WTC11 (cell line): ENCODE measurements at regions not wholly inside any gene's neighbourhood (a gene's known extent, or its start where the extent isn't known, plus 50 kb on each side); places are given as distances from the start of the nearest gene placed in this dataset.

Experiments used
- ATAC-seq: fragments of 200-7000 bp; cut with Tn5 transposase; 2 replicates; pipeline ENCODE4 v1.10.0; 2021; ENCODE audit warnings: mild to moderate bottlenecking, moderate library complexity
- CTCF ChIA-PET: fragments of 300-600 bp; sonication (Branson Sonifier 250); formaldehyde crosslinking; loops from one replicate; lab custom pipeline; 2021; ENCODE audit warnings: antibody characterized with exemption; lab: Charles Lee
- POLR2A ChIA-PET: fragments of 350-600 bp; sonication (Branson Sonifier 250); formaldehyde crosslinking; loops from one replicate; lab custom pipeline; 2021; ENCODE audit warnings: antibody characterized with exemption; lab: Charles Lee
- DNase-seq: peaks from one replicate; pipeline ENCODE4 v3.0.0; 2021; ENCODE audit warnings: low spot score
- H3K27ac Mint-ChIP-seq: 2 replicates; pipeline ENCODE4 v1.8.0; 2021; ENCODE audit warnings: mixed read lengths
- H3K27me3 Mint-ChIP-seq: 2 replicates; pipeline ENCODE4 v1.8.0; 2021; ENCODE audit warnings: low read depth, mild to moderate bottlenecking, moderate library complexity, mixed read lengths
- H3K36me3 Mint-ChIP-seq: 2 replicates; pipeline ENCODE4 v1.8.0; 2021; ENCODE audit warnings: mixed read lengths
- H3K4me1 Mint-ChIP-seq: 2 replicates; pipeline ENCODE4 v1.8.0; 2022; ENCODE audit warnings: mixed read lengths
- H3K4me3 Mint-ChIP-seq: 2 replicates; pipeline ENCODE4 v1.8.0; 2021; ENCODE audit warnings: mild to moderate bottlenecking, moderate library complexity, mixed read lengths
- H3K9me3 Mint-ChIP-seq: 2 replicates; pipeline ENCODE4 v1.8.0; 2021; ENCODE audit warnings: mixed read lengths
- EMX1 ChIP-seq: fragments of 250-450 bp; sonication (Bioruptor Pico); IDR thresholded peaks from 2 replicates; pipeline ENCODE4 v1.8.0; 2021; ENCODE audit warnings: mild to moderate bottlenecking
- OVOL2 ChIP-seq: fragments of 250-450 bp; sonication (Bioruptor Pico); IDR thresholded peaks from 2 replicates; pipeline ENCODE4 v1.9.0; 2021; ENCODE audit warnings: mild to moderate bottlenecking, borderline replicate concordance
- ZSCAN18 ChIP-seq: fragments of 250-450 bp; sonication (Bioruptor Pico); IDR thresholded peaks from 2 replicates; pipeline ENCODE4 v2.1.2; 2022; ENCODE audit warnings: mild to moderate bottlenecking, moderate library complexity
- TF ChIP-seq, protein P1 (sequence below): sonication (generic); formaldehyde crosslinking; IDR thresholded peaks from 2 replicates; pipeline ENCODE4 v1.8.0; 2023; ENCODE audit warnings: mild to moderate bottlenecking, missing genetic modification reagents
- TF ChIP-seq, protein P2 (sequence below): sonication (generic); formaldehyde crosslinking; IDR thresholded peaks from 2 replicates; pipeline ENCODE4 v1.8.0; 2022; ENCODE audit warnings: mild to moderate bottlenecking, missing genetic modification reagents
- TF ChIP-seq, protein P3 (sequence below): sonication (generic); formaldehyde crosslinking; IDR thresholded peaks from 2 replicates; pipeline ENCODE4 v1.8.0; 2023; ENCODE audit warnings: missing genetic modification reagents, mild to moderate bottlenecking, borderline replicate concordance
- TF ChIP-seq, protein P4 (sequence below): sonication (generic); formaldehyde crosslinking; IDR thresholded peaks from 2 replicates; pipeline ENCODE4 v1.8.1; 2022; ENCODE audit warnings: low read depth, mild to moderate bottlenecking, moderate library complexity, missing genetic modification reagents, borderline replicate concordance

DNA sequence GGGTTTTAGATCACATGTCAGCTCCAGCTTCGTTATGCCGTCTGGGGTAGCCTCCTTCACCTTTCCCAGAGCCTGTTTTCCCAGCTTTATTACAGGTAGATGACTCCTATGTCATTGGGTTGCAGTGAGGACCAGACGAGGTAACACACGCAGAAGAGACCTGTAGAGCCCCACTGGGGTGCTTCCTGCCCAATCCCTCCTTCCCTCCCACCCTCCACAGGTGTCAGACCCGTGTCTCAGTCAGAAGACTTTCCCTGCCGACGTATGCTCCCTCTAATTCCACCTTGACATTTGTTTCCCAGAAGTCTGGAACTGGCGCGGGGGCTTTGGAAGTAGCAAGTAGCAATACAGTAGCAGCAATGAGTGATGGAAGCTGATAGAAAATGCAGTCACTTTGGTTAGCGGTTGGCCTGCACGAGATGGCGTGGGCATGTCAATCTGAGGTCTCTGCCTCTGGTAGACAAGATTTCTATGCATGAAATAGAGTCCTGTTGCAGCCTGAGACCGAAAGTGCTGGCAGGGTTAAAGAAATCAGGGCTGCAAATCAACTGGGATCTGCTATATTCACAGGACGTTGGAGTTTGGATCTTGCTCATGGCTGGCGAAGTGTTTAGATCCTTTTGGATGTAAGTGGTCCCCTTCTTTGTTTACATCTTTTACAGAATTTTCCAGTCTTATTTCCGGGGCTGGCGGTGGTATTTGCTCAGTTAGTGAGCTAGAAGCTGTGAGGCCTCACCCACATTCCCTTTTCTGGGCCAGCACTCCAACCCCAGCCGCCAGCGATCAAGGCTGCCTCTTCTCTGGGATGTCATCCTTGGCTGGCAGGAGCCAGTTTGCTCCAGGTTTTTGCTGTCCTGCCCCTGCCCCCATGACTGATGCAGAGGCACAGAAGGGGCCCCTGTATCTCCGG is 78.3 kb upstream of the KMT2C start:
- POLR2A ChIA-PET = no interaction called here
- H3K27me3 Mint-ChIP-seq = no peaks in the 10 kb centered on the region
- no peaks in the 10 kb centered on the region for H3K4me1 Mint-ChIP-seq
- CTCF ChIA-PET = interaction anchor here (0.6 kb wide), 1 partner anchor 62 kb away, joined by 7 read pairs; no protein-coding TSS in a partner anchor
- TF ChIP-seq, protein P1, sequence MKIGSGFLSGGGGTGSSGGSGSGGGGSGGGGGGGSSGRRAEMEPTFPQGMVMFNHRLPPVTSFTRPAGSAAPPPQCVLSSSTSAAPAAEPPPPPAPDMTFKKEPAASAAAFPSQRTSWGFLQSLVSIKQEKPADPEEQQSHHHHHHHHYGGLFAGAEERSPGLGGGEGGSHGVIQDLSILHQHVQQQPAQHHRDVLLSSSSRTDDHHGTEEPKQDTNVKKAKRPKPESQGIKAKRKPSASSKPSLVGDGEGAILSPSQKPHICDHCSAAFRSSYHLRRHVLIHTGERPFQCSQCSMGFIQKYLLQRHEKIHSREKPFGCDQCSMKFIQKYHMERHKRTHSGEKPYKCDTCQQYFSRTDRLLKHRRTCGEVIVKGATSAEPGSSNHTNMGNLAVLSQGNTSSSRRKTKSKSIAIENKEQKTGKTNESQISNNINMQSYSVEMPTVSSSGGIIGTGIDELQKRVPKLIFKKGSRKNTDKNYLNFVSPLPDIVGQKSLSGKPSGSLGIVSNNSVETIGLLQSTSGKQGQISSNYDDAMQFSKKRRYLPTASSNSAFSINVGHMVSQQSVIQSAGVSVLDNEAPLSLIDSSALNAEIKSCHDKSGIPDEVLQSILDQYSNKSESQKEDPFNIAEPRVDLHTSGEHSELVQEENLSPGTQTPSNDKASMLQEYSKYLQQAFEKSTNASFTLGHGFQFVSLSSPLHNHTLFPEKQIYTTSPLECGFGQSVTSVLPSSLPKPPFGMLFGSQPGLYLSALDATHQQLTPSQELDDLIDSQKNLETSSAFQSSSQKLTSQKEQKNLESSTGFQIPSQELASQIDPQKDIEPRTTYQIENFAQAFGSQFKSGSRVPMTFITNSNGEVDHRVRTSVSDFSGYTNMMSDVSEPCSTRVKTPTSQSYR (CRISPR knock-in tag) = no peak
- TF ChIP-seq, protein P2, sequence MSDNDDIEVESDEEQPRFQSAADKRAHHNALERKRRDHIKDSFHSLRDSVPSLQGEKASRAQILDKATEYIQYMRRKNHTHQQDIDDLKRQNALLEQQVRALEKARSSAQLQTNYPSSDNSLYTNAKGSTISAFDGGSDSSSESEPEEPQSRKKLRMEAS = no peak
- TF ChIP-seq, protein P3, sequence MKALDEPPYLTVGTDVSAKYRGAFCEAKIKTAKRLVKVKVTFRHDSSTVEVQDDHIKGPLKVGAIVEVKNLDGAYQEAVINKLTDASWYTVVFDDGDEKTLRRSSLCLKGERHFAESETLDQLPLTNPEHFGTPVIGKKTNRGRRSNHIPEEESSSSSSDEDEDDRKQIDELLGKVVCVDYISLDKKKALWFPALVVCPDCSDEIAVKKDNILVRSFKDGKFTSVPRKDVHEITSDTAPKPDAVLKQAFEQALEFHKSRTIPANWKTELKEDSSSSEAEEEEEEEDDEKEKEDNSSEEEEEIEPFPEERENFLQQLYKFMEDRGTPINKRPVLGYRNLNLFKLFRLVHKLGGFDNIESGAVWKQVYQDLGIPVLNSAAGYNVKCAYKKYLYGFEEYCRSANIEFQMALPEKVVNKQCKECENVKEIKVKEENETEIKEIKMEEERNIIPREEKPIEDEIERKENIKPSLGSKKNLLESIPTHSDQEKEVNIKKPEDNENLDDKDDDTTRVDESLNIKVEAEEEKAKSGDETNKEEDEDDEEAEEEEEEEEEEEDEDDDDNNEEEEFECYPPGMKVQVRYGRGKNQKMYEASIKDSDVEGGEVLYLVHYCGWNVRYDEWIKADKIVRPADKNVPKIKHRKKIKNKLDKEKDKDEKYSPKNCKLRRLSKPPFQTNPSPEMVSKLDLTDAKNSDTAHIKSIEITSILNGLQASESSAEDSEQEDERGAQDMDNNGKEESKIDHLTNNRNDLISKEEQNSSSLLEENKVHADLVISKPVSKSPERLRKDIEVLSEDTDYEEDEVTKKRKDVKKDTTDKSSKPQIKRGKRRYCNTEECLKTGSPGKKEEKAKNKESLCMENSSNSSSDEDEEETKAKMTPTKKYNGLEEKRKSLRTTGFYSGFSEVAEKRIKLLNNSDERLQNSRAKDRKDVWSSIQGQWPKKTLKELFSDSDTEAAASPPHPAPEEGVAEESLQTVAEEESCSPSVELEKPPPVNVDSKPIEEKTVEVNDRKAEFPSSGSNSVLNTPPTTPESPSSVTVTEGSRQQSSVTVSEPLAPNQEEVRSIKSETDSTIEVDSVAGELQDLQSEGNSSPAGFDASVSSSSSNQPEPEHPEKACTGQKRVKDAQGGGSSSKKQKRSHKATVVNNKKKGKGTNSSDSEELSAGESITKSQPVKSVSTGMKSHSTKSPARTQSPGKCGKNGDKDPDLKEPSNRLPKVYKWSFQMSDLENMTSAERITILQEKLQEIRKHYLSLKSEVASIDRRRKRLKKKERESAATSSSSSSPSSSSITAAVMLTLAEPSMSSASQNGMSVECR (CRISPR knock-in tag) = no peak
- TF ChIP-seq, protein P4, sequence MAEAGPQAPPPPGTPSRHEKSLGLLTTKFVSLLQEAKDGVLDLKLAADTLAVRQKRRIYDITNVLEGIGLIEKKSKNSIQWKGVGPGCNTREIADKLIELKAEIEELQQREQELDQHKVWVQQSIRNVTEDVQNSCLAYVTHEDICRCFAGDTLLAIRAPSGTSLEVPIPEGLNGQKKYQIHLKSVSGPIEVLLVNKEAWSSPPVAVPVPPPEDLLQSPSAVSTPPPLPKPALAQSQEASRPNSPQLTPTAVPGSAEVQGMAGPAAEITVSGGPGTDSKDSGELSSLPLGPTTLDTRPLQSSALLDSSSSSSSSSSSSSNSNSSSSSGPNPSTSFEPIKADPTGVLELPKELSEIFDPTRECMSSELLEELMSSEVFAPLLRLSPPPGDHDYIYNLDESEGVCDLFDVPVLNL (CRISPR knock-in tag) = no peak
- TF ChIP-seq, all 79 proteins: peak for 0
- H3K9me3 Mint-ChIP-seq = peaks cover 28% of the 10 kb centered on the region
- H3K36me3 Mint-ChIP-seq = peaks cover 8% of the 10 kb centered on the region
- no peak overlapping the region for H3K27ac Mint-ChIP-seq
- DNase-seq (no peak), ATAC-seq (no peak)
- no peak overlapping the region for H3K4me3 Mint-ChIP-seq

DNA sequence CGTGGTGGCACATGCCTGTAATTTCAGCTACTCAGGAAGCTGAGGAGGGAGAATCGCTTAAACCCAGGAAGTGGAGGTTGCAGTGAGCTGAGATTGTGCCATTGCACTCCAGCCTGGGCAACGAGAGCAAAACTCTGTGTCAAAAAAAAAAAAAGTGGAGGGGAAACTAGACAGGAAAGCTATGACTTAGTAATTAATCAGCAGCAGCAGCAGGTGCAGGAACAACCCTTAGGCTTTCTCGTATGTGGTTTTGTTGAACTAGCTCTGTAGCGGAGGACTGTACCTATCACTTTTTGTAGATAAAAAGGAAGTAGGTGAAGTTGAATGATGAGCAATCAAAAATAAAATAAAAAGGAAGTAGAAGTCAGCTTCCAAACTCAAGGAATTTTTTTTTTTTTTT is 76.9 kb upstream of the KMT2C start:
- H3K4me1 Mint-ChIP-seq = no peaks in the 10 kb centered on the region
- POLR2A ChIA-PET = no interaction called here
- H3K4me3 Mint-ChIP-seq = no peak overlapping the region

More for the DNA sequence above, 76.9 kb upstream of the KMT2C start:
- DNase-seq = no peak
- Mint-ChIP-seq H3K27ac (no peak overlapping the region), H3K36me3 (0 out of 2 replicates have a peak, but pooled peaks cover under 1% of the 10 kb centered on the region), H3K9me3 (peaks cover 15% of the 10 kb centered on the region), H3K27me3 (no peaks in the 10 kb centered on the region)
- CTCF ChIA-PET = interaction anchor here (0.7 kb wide), 1 partner anchor 52 kb away, joined by 4 read pairs; no protein-coding TSS in a partner anchor
- TF ChIP-seq EMX1 = no peak
- TF ChIP-seq, protein P2 = no peak
- no peak for TF ChIP-seq OVOL2 (CRISPR knock-in tag)
- TF ChIP-seq, protein P1 (CRISPR knock-in tag) = no peak
- TF ChIP-seq ZSCAN18 (CRISPR knock-in tag) = no peak
- ATAC-seq = no peak
